ENCODE measurements at regions not wholly inside any gene's neighbourhood (a gene's known extent, or its start where the extent isn't known, plus 50 kb on each side); places are given as distances from the start of the nearest gene placed in this dataset.
"Not testable (repeated sequence)": the region's sequence is repeated elsewhere in the genome, so short reads cannot be mapped to it uniquely, and the experiment has no call there.

- H3K4me1 Mint-ChIP-seq, result no peaks in the 10 kb centered on the region
- no peaks in the 10 kb centered on the region for H3K27me3 ChIP-seq (ENCODE audit: control insufficient read depth, insufficient read depth, low read length)
- H3K36me3 ChIP-seq (ENCODE audit: control insufficient read depth, insufficient read depth, low read length), result no peaks in the 10 kb centered on the region
- H3K27me3 Mint-ChIP-seq, result no peaks in the 10 kb centered on the region
- H3K27ac Mint-ChIP-seq, result no peak overlapping the region
- no peak overlapping the region for H3K4me3 Mint-ChIP-seq
- ATAC-seq (ENCODE audit: low read depth in 2 of 2) (no peak), DNase-seq (no peak)
- H3K36me3 Mint-ChIP-seq, result no peaks in the 10 kb centered on the region
- H3K9me3 ChIP-seq (ENCODE audit: control insufficient read depth in 2 of 2, low read length in 2 of 2), result no peaks in the 10 kb centered on the region
- no peak overlapping the region for H3K27ac ChIP-seq (ENCODE audit: insufficient read depth, low read length, poor library complexity, severe bottlenecking)
- peaks cover 0 to 6% (median 2%) of the 10 kb centered on the region in 7 donors for H3K9me3 Mint-ChIP-seq
- H3K4me1 ChIP-seq (ENCODE audit: control insufficient read depth, insufficient read depth, low read length, poor library complexity, severe bottlenecking), result no peaks in the 10 kb centered on the region
- no peak overlapping the region for H3K4me3 ChIP-seq (ENCODE audit: low read depth, low read length)
Measured at GRCh38 chrX:142671036-142671435, 354.7 kb upstream of the SPANXN4 start.

DNA sequence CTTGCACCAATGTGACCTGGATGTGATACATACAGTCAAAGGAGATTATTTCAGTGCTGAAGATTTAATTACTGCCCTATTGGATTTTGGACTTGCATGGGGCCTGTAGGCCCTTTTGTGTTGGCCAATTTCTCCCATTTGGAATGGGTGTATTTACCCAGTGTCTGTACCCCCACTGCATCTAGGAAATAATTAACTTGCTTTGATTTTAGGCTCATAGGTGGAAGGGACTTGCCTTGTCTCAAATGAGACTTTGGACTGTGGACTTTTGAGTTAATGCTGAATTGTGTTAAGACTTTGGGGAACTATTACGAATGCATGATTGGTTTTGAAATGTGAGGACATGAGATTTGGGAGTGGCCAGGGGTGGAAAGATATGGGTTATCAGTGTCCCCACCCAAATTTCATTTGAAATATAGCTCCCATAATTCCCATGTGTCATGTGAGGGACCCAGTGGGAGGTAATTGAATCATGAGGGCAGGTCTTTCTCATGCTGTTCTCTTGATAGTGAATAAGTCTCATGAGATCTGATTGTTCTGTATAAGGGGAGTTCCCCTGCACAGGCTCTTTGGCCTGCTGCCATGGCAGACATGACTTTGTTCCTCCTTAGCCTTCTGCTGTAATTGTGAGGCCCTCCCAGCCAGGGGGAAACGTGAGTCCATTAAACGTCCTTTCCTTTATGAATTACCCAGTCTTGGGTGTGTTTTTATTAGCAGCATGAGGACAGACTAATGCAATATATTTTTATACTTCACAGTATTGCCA, 362.2 kb upstream of the SPANXN4 start:
- no peaks in the 10 kb centered on the region for H3K27me3 ChIP-seq (ENCODE audit: control insufficient read depth, insufficient read depth, low read length)
- no peaks in the 10 kb centered on the region for H3K9me3 ChIP-seq (ENCODE audit: control insufficient read depth in 2 of 2, low read length in 2 of 2)
- no peaks in the 10 kb centered on the region for H3K27me3 Mint-ChIP-seq
- H3K36me3 Mint-ChIP-seq, result no peaks in the 10 kb centered on the region
- no peaks in the 10 kb centered on the region for H3K36me3 ChIP-seq (ENCODE audit: control insufficient read depth, insufficient read depth, low read length)
- DNase-seq (no peak), ATAC-seq (ENCODE audit: low read depth in 2 of 2) (no peak)
- H3K27ac Mint-ChIP-seq, result no peak overlapping the region
- no peak overlapping the region for H3K4me3 Mint-ChIP-seq
- no peak overlapping the region for H3K4me3 ChIP-seq (ENCODE audit: low read depth, low read length)
- H3K9me3 Mint-ChIP-seq, result peaks cover 0 to 8% (median 0%) of the 10 kb centered on the region in 7 donors
- H3K27ac ChIP-seq (ENCODE audit: insufficient read depth, low read length, poor library complexity, severe bottlenecking), result no peak overlapping the region
- no peaks in the 10 kb centered on the region for H3K4me1 Mint-ChIP-seq
- H3K4me1 ChIP-seq (ENCODE audit: control insufficient read depth, insufficient read depth, low read length, poor library complexity, severe bottlenecking), result no peaks in the 10 kb centered on the region

GRCh38 chrX:142661696-142662095, 364.0 kb upstream of the SPANXN4 start:
- no peaks in the 10 kb centered on the region for H3K36me3 Mint-ChIP-seq

GRCh38 chrX:142655507-142655906, 370.2 kb upstream of the SPANXN4 start:
- no peaks in the 10 kb centered on the region for H3K27me3 ChIP-seq (ENCODE audit: control insufficient read depth, insufficient read depth, low read length)
- no peak overlapping the region for H3K4me3 Mint-ChIP-seq
- no peak overlapping the region for H3K4me3 ChIP-seq (ENCODE audit: low read depth, low read length)
- H3K9me3 ChIP-seq (ENCODE audit: control insufficient read depth in 2 of 2, low read length in 2 of 2), result peaks cover 0 to 4% of the 10 kb centered on the region in 2 experiments
- no peak overlapping the region for H3K27ac Mint-ChIP-seq
- H3K36me3 ChIP-seq (ENCODE audit: control insufficient read depth, insufficient read depth, low read length), result no peaks in the 10 kb centered on the region
- DNase-seq, result no peak
- no peaks in the 10 kb centered on the region for H3K4me1 ChIP-seq (ENCODE audit: control insufficient read depth, insufficient read depth, low read length, poor library complexity, severe bottlenecking)
- H3K4me1 Mint-ChIP-seq, result no peaks in the 10 kb centered on the region
- no peak for ATAC-seq (ENCODE audit: low read depth in 2 of 2)
- no peak overlapping the region for H3K27ac ChIP-seq (ENCODE audit: insufficient read depth, low read length, poor library complexity, severe bottlenecking)
- H3K36me3 Mint-ChIP-seq, result no peaks in the 10 kb centered on the region
- H3K9me3 Mint-ChIP-seq, result peaks cover 0 to 9% (median 2%) of the 10 kb centered on the region in 7 donors
- H3K27me3 Mint-ChIP-seq, result no peaks in the 10 kb centered on the region

More at GRCh38 chrX:142661696-142662095, 364.0 kb upstream of the SPANXN4 start:
- Histone ChIP-seq H3K36me3 (ENCODE audit: control insufficient read depth, insufficient read depth, low read length) (no peaks in the 10 kb centered on the region), H3K4me3 (ENCODE audit: low read depth, low read length) (no peak overlapping the region), H3K27me3 (ENCODE audit: control insufficient read depth, insufficient read depth, low read length) (no peaks in the 10 kb centered on the region), H3K9me3 (ENCODE audit: control insufficient read depth in 2 of 2, low read length in 2 of 2) (no peaks in the 10 kb centered on the region), H3K27ac (ENCODE audit: insufficient read depth, low read length, poor library complexity, severe bottlenecking) (no peak overlapping the region), H3K4me1 (ENCODE audit: control insufficient read depth, insufficient read depth, low read length, poor library complexity, severe bottlenecking) (no peaks in the 10 kb centered on the region)
- no peak overlapping the region for H3K4me3 Mint-ChIP-seq
- no peak overlapping the region for H3K27ac Mint-ChIP-seq
- H3K9me3 Mint-ChIP-seq, result peaks cover 0 to 7% (median 0%) of the 10 kb centered on the region in 7 donors
- no peaks in the 10 kb centered on the region for H3K4me1 Mint-ChIP-seq
- no peak for ATAC-seq (ENCODE audit: low read depth in 2 of 2)
- no peak for DNase-seq
- no peaks in the 10 kb centered on the region for H3K27me3 Mint-ChIP-seq

GRCh38 chrX:142637206-142637605, 388.5 kb upstream of the SPANXN4 start:
- Mint-ChIP-seq H3K27ac (no peak overlapping the region), H3K27me3 (no peaks in the 10 kb centered on the region), H3K4me3 (no peak overlapping the region), H3K4me1 (no peaks in the 10 kb centered on the region), H3K9me3 (peaks cover 0 to 8% (median 0%) of the 10 kb centered on the region in 7 donors), H3K36me3 (no peaks in the 10 kb centered on the region)
- Histone ChIP-seq H3K9me3 (ENCODE audit: control insufficient read depth in 2 of 2, low read length in 2 of 2) (peaks cover 0 to 3% of the 10 kb centered on the region in 2 experiments), H3K4me3 (ENCODE audit: low read depth, low read length) (no peak overlapping the region), H3K27me3 (ENCODE audit: control insufficient read depth, insufficient read depth, low read length) (no peaks in the 10 kb centered on the region), H3K27ac (ENCODE audit: insufficient read depth, low read length, poor library complexity, severe bottlenecking) (no peak overlapping the region), H3K36me3 (ENCODE audit: control insufficient read depth, insufficient read depth, low read length) (no peaks in the 10 kb centered on the region), H3K4me1 (ENCODE audit: control insufficient read depth, insufficient read depth, low read length, poor library complexity, severe bottlenecking) (no peaks in the 10 kb centered on the region)
- no peak for ATAC-seq (ENCODE audit: low read depth in 2 of 2)
- no peak for DNase-seq

- Mint-ChIP-seq H3K4me3 (no peak overlapping the region), H3K4me1 (no peaks in the 10 kb centered on the region), H3K27me3 (no peaks in the 10 kb centered on the region), H3K9me3 (peaks cover 0 to 11% (median 2%) of the 10 kb centered on the region in 7 donors), H3K36me3 (no peaks in the 10 kb centered on the region), H3K27ac (no peak overlapping the region)
- no peaks in the 10 kb centered on the region for H3K4me1 ChIP-seq (ENCODE audit: control insufficient read depth, insufficient read depth, low read length, poor library complexity, severe bottlenecking)
- H3K27me3 ChIP-seq (ENCODE audit: control insufficient read depth, insufficient read depth, low read length), result no peaks in the 10 kb centered on the region
- H3K9me3 ChIP-seq (ENCODE audit: control insufficient read depth in 2 of 2, low read length in 2 of 2), result no peaks in the 10 kb centered on the region
- H3K4me3 ChIP-seq (ENCODE audit: low read depth, low read length), result no peak overlapping the region
- DNase-seq (no peak), ATAC-seq (ENCODE audit: low read depth in 2 of 2) (no peak)
- no peak overlapping the region for H3K27ac ChIP-seq (ENCODE audit: insufficient read depth, low read length, poor library complexity, severe bottlenecking)
- no peaks in the 10 kb centered on the region for H3K36me3 ChIP-seq (ENCODE audit: control insufficient read depth, insufficient read depth, low read length)
Measured at GRCh38 chrX:142616636-142617035, 409.1 kb upstream of the SPANXN4 start.

- Histone ChIP-seq H3K27ac (ENCODE audit: insufficient read depth, low read length, poor library complexity, severe bottlenecking) (no peak overlapping the region), H3K27me3 (ENCODE audit: control insufficient read depth, insufficient read depth, low read length) (no peaks in the 10 kb centered on the region), H3K9me3 (ENCODE audit: control insufficient read depth in 2 of 2, low read length in 2 of 2) (no peaks in the 10 kb centered on the region), H3K4me3 (ENCODE audit: low read depth, low read length) (no peak overlapping the region), H3K4me1 (ENCODE audit: control insufficient read depth, insufficient read depth, low read length, poor library complexity, severe bottlenecking) (no peaks in the 10 kb centered on the region), H3K36me3 (ENCODE audit: control insufficient read depth, insufficient read depth, low read length) (no peaks in the 10 kb centered on the region)
- H3K27me3 Mint-ChIP-seq, result no peaks in the 10 kb centered on the region
- no peak overlapping the region for H3K27ac Mint-ChIP-seq
- no peak overlapping the region for H3K4me3 Mint-ChIP-seq
- no peak for DNase-seq
- ATAC-seq (ENCODE audit: low read depth in 2 of 2), result no peak
- H3K36me3 Mint-ChIP-seq, result no peaks in the 10 kb centered on the region
- no peaks in the 10 kb centered on the region for H3K4me1 Mint-ChIP-seq
- H3K9me3 Mint-ChIP-seq, result peaks cover 0 to 2% (median 0%) of the 10 kb centered on the region in 7 donors
Measured at GRCh38 chrX:142613403-142613802, 408.3 kb upstream of the MAGEC2 start.

GRCh38 chrX:142606629-142607028, 401.5 kb upstream of the MAGEC2 start:
- not testable (repeated sequence) for H3K4me3 Mint-ChIP-seq; H3K4me1 Mint-ChIP-seq; H3K36me3 Mint-ChIP-seq; H3K27me3 ChIP-seq (ENCODE audit: control insufficient read depth, insufficient read depth, low read length); H3K4me3 ChIP-seq (ENCODE audit: low read depth, low read length); H3K27ac ChIP-seq (ENCODE audit: insufficient read depth, low read length, poor library complexity, severe bottlenecking); H3K4me1 ChIP-seq (ENCODE audit: control insufficient read depth, insufficient read depth, low read length, poor library complexity, severe bottlenecking); H3K9me3 Mint-ChIP-seq; ATAC-seq (ENCODE audit: low read depth in 2 of 2); H3K9me3 ChIP-seq (ENCODE audit: control insufficient read depth in 2 of 2, low read length in 2 of 2); H3K27ac Mint-ChIP-seq; DNase-seq; H3K27me3 Mint-ChIP-seq; H3K36me3 ChIP-seq (ENCODE audit: control insufficient read depth, insufficient read depth, low read length)

All from CD4-positive, CD25-positive, alpha-beta regulatory T cell (primary cell).